ENCODE measurements at regions not wholly inside any gene's neighbourhood (a gene's known extent, or its start where the extent isn't known, plus 50 kb on each side); places are given as distances from the start of the nearest gene placed in this dataset.

- no peak for ATAC-seq (ENCODE audit: poor library complexity)
- intact Hi-C loops (cut with DNase I): no loop called here
Measured at GRCh38 chr12:30021051-30021833, 237.5 kb upstream of the TMTC1 start.

DNA sequence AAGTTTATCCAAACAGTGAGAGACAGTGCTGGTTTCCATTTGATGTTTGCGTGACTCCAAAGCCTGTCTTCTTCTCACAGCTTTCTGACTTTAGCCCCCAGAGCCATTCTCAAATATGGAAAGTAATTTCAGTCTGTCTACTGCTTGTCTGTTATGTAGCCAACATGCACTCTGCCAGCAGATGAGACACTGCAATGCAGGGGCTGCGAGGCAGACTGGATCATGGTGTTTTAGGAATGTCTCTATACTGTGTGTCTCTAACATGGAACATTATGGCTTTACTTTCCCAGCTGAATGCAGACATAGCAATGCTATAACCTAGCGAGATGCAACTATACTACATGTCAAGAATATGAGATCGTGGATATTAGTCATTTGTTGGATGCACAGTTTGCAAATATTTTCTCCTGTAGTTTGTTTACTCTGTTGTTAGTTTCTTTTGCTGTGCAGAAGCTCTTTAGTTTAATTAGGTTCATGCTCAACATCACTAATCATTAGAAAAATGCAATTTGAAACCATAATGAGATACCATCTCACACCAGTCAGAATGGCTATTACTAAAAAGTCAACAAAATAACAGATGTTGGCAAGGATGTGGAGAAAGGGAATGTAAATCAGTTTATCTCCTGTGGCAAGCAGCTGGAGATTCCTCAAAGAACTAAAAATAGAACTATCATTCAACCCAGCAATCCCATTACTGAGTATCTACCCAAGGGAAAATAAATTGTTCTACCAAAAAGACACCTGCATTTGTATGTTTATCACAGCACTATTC, 235.8 kb upstream of the TMTC1 start:
- intact Hi-C loops (cut with DNase I): no loop called here
- DNase-seq (no peak), ATAC-seq (ENCODE audit: poor library complexity) (no peak)

More at GRCh38 chr12:30021051-30021833, 237.5 kb upstream of the TMTC1 start:
- no peak for DNase-seq

GRCh38 chr12:30016540-30017055, 232.9 kb upstream of the TMTC1 start:
- ATAC-seq (ENCODE audit: poor library complexity): no peak
- no peak for DNase-seq
- intact Hi-C loops (cut with DNase I): no loop called here

- intact Hi-C loops (cut with DNase I): no loop called here
- DNase-seq: no peak
- ATAC-seq (ENCODE audit: poor library complexity): no peak
Measured at GRCh38 chr12:30015631-30016337, 232.0 kb upstream of the TMTC1 start.

DNA sequence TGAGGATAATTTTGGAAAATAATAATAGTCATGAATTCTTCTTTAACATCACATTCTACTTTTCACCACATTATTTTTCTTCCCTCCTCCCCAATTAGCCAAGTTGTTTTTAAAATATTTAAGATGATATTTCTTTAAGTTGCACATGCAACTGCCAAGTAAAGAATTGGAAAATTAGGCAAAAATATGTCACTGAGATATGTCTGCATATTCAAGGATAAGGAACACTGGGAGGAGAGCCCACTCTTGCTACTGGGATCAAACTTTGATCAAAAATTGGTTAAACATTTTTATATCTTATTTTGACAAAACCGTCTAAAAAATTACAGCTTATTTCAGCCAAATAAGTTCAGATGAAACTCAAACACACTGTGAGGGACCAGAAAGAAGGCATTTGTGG, 231.2 kb upstream of the TMTC1 start:
- no peak for DNase-seq
- intact Hi-C loops (cut with DNase I): no loop called here
- ATAC-seq (ENCODE audit: poor library complexity): no peak

GRCh38 chr12:30012816-30013450, 229.2 kb upstream of the TMTC1 start:
- ATAC-seq (ENCODE audit: poor library complexity): no peak
- intact Hi-C loops (cut with DNase I): no loop called here
- no peak for DNase-seq

DNA sequence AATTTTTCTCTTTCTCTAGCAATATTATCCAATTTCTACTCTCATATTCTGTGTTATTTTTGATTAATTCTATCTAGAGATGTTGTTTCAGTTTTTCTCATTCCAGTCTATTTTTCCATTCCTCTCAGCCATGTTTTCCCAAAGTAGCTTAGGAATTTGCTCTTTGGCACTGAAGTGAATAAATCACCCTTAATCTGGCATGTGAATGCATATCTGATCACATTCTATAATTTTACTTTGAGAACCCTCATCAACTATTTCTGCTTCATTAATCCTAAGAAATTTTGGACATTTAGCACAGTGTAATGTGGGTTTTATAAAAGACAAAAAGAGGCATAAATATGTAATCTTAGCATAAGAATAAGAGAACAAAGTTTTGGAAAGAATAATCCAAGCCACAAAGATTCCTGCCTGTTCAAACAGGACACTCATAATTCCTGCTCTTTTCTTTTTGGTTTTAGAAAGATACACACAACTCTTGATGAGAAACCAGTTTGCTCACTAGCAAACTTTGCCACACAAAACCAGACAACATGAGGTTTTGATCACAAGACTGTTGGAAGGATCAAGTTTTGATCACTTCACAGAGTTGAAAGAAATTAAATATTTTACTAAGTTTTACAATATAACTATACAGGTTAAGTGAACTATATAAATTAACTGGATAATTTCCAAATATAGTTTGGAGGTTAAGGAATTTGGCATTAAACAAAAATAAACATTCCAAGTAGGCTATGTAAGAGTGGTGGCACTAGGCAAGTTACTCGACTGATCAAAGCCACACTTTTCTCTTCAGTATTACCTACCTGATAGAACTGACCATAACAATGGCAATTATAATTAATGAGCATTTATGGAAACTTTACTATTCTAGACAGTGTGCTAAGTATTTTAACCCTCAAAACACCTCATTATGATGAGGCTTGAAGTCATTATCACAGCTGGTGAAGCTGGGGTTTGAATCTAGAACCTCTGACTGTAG, 226.6 kb upstream of the TMTC1 start:
- ATAC-seq (ENCODE audit: poor library complexity) (no peak), DNase-seq (no peak)
- intact Hi-C loops (cut with DNase I): no loop called here

GRCh38 chr12:30006021-30006420, 222.3 kb upstream of the TMTC1 start:
- no peak for ATAC-seq (ENCODE audit: poor library complexity)
- intact Hi-C loops (cut with DNase I): no loop called here
- DNase-seq: no peak

GRCh38 chr12:30003321-30003720, 219.6 kb upstream of the TMTC1 start:
- intact Hi-C loops (cut with DNase I): no loop called here
- ATAC-seq (ENCODE audit: poor library complexity) (no peak), DNase-seq (no peak)

DNA sequence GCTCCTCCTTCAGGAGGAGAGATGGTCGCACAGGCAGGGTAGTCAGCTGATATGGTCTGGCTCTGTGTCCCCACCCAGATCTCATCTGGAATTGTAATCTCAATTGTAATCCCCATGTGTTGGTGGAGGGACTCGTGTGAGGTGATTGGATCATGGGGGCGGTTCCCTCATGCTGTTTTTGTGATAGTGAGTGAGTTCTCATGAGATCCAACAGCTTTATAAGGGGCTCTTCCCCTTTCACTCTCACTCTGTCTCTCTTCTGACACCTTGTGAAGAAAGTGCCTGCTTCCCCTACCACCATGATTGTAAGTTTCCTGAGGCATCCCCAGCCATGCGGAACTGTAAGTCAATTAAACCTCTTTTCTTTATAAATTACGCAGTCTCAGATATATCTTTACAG, 218.9 kb upstream of the TMTC1 start:
- ATAC-seq (ENCODE audit: poor library complexity) (no peak), DNase-seq (no peak)
- intact Hi-C loops (cut with DNase I): no loop called here

- ATAC-seq (ENCODE audit: poor library complexity) (no peak), DNase-seq (no peak)
- intact Hi-C loops (cut with DNase I): no loop called here
Measured at GRCh38 chr12:30000401-30000800, 216.7 kb upstream of the TMTC1 start.

- intact Hi-C loops (cut with DNase I): no loop called here
- DNase-seq (no peak), ATAC-seq (ENCODE audit: poor library complexity) (no peak)
Measured at GRCh38 chr12:29996993-29997392, 213.3 kb upstream of the TMTC1 start.

DNA sequence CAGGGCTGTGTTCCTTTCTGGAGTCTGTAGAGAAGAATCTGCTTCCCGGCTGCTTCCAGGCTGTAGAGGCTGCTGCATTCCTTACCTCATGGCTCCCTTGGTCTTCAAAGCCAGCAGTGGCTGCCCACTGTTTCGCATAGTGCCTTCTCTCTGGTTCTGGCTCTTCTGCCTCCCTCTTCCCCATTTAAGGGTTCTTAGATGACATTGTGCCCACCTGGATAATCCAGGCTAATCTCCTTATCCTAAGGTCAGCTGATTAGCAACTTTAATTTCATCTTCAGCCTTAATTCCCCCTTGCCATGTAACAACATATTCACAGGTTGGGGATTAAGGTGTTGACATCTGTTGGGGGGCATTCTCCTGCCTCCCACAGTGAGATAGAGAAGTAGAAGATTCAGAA, 208.6 kb upstream of the TMTC1 start:
- intact Hi-C loops (cut with DNase I): no loop called here
- ATAC-seq (ENCODE audit: poor library complexity) (no peak), DNase-seq (no peak)

GRCh38 chr12:29991924-29992323, 208.2 kb upstream of the TMTC1 start:
- intact Hi-C loops (cut with DNase I): no loop called here
- ATAC-seq (ENCODE audit: poor library complexity): no peak

DNA sequence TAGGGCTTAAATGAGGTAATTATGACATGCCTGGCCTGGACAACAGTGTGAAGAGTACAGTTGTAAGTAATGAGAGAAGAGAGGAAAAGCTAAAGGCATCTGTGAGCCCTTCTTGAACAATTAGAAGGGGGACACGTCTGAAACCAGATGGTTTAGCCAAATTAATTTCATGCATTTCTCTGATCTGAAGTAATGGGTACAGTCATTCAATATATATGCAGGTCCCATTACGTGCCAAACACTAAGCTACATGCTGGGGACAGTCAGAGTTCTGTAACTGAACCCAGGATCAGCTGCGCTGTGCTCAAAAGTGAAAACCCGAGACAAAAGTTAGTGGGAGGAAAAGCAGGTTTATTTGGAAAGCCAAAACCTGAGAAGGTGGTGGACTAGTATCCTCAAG, 207.2 kb upstream of the TMTC1 start:
- DNase-seq (no peak), ATAC-seq (ENCODE audit: poor library complexity) (no peak)
- intact Hi-C loops (cut with DNase I): no loop called here

More at GRCh38 chr12:29991924-29992323, 208.2 kb upstream of the TMTC1 start:
- DNase-seq: no peak

DNA sequence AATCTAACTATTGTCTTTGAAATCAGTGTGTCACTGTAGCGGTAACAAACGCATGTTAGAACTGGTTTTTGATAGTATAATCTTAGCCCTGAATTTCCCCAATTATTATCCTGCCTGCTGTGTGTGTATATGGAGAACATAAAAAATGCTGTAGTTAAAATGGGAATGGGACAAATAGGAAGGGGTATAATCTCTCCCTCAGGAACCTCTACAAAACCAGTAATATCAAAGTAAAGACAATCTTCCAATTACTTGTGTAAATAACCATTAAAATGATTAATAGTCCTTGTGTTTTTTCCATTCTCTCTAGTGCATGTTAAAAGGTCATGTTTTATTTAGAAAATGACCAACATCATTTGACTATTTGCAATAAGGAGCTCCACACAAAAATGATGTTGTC, 200.1 kb upstream of the TMTC1 start:
- intact Hi-C loops (cut with DNase I): no loop called here
- ATAC-seq (ENCODE audit: poor library complexity): no peak
- no peak for DNase-seq

DNA sequence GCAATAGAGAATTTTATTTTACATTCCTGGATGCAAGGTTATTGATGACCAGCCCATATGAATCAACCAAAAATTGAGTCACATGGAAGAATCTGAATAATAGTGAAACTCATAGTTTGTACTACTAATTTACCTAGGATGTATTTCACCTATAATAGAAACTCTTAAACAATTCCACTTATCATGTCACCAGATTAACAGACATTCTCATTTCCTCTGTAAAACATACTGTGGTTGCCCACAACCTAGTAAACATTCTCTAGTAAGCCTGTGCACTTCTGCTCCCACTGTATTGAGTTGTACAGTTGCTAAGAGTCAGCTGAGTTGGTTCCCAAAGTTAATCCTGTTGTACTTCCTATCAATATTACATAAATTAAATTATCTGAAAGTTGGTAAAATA, 196.6 kb upstream of the TMTC1 start:
- ATAC-seq (ENCODE audit: poor library complexity) (no peak), DNase-seq (no peak)
- intact Hi-C loops (cut with DNase I): no loop called here

GRCh38 chr12:29971446-29971845, 187.7 kb upstream of the TMTC1 start:
- intact Hi-C loops (cut with DNase I): no loop called here
- no peak for ATAC-seq (ENCODE audit: poor library complexity)
- DNase-seq: no peak

Data from Right ventricle myocardium superior (tissue), 1 donor.